Adrenal gland (tissue), 5 donors: ENCODE measurements at regions not wholly inside any gene's neighbourhood (a gene's known extent, or its start where the extent isn't known, plus 50 kb on each side); places are given as distances from the start of the nearest gene placed in this dataset.

Experiments
- POLR2A ChIP-seq, 2 donors: fragments of 450-650 bp; IDR thresholded peaks; one replicate each; pipeline ENCODE4 v1.6.1; 2017; ENCODE audit warnings: antibody characterized with exemption in 2 of 2, mild to moderate bottlenecking in 2 of 2, moderate library complexity in 1 of 2
- TF ChIP-seq, protein P1 (sequence below), 6 experiments: fragments of 450-650 bp in 4 of 6; fragments of 200-600 bp in 2 of 6; sonication (generic) in 1 of 6; IDR thresholded peaks; 1 replicate in 5 of 6; 2 replicates in 1 of 6; pipeline versions ENCODE4 v1.5.1 to v1.8.0; 2016 to 2021; ENCODE audit warnings: antibody characterized with exemption in 6 of 6, mild to moderate bottlenecking in 2 of 6, moderate library complexity in 1 of 6
- donor health status: DM: no; HTN: no; CAD: no.

DNA sequence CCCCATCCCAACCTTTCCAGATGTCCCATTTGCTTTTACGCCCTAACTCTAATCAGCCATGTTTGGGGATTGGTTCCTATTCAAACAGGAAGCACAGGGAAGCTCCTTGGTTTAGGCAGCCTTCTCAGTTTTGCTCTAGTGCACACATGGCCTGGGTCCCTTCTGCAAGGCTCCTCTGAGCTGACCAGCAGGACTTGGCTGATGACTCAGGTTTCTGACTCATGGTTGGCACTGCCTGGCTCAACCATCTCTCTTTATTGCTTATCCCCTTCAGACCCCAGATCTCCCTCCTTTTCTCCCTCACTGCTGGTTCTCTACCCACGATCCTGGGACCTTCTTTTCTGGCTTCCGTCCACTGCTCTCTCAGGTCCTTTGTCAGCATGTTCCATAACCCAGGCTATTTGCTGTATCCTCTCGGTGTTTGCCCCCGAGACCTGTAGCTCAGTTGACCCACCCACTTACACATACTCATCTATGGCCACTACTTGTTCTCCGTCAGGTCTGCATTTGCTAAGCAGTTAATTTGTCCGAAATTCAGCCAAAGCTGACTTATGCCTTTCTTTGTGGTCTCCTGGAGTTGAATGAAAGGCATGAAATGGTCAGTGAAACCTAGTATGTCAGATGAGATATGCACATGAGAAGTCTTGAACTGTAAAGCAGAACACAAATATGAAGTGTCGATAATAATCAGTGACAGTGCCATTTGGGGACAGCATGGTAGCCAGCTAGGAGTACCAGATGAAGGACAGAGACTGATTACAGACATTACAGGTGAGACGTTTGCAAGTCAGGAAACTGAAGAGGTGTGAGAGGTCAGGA, 323.5 kb upstream of the ROPN1 start:
- TF ChIP-seq, protein P1, sequence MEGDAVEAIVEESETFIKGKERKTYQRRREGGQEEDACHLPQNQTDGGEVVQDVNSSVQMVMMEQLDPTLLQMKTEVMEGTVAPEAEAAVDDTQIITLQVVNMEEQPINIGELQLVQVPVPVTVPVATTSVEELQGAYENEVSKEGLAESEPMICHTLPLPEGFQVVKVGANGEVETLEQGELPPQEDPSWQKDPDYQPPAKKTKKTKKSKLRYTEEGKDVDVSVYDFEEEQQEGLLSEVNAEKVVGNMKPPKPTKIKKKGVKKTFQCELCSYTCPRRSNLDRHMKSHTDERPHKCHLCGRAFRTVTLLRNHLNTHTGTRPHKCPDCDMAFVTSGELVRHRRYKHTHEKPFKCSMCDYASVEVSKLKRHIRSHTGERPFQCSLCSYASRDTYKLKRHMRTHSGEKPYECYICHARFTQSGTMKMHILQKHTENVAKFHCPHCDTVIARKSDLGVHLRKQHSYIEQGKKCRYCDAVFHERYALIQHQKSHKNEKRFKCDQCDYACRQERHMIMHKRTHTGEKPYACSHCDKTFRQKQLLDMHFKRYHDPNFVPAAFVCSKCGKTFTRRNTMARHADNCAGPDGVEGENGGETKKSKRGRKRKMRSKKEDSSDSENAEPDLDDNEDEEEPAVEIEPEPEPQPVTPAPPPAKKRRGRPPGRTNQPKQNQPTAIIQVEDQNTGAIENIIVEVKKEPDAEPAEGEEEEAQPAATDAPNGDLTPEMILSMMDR (IDR thresholded peaks at IDR 0.05) = no peak
- no peak for TF ChIP-seq POLR2A (IDR thresholded peaks at IDR 0.05)
